SK-N-MC (cell line): ENCODE measurements at regions not wholly inside any gene's neighbourhood (a gene's known extent, or its start where the extent isn't known, plus 50 kb on each side); places are given as distances from the start of the nearest gene placed in this dataset.

Experiments used
- EZH2 ChIP-seq: fragments of 200-600 bp; sonication (generic); IDR thresholded peaks from one replicate; pipeline ENCODE4 v1.6.1; 2017; ENCODE audit warnings: antibody characterized with exemption
- FOXP2 ChIP-seq: optimal IDR thresholded peaks from 2 replicates; pipeline ENCODE3; 2011; ENCODE audit warnings: mild to moderate bottlenecking, moderate library complexity; ENCODE audit not compliant: insufficient read depth; ENCODE audit errors: extremely low read length, control extremely low read depth
- POLR2AphosphoS5 ChIP-seq: IDR thresholded peaks from 2 replicates; pipeline ENCODE4 v1.6.1; 2012; ENCODE audit warnings: mild to moderate bottlenecking, low read depth, low read length, borderline replicate concordance

DNA sequence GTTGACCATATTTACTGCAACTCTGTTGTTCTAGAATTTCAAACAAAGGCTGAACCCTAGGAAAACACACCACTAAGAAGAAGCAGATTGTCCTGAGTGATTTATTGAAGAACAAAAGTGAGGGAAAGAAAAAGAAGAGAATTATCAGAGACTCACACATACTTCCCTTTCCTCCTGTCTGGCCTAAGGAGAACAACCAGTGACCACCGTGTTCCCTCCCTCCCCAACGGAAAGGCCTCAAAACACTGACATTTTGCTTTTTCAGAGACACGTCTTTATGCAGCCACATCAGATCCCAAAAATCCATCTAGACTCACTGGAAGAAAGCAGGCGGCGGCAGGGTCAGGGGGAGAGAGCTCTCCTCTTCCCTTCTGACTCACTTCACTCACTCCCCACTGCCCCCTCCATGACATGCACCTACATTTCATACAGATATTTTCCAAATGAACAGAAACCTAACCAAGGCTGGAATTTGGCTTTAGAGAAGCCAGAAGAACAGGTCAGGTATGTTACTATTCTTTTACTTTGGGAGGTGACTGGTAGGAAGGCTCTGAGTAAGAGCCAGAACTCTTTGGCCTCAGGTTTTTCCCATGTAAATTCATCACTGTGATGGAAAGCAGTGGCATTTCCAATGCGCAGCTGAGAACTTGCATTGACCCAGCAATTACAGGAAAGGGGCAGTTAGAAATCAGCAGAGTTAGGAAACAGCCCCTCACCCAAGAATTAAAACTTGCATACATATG, 169.9 kb downstream of the BCL11A start:
- TF ChIP-seq EZH2 (no peak), POLR2AphosphoS5 (no peak), FOXP2 (no peak)
